ENCODE measurements at regions not wholly inside any gene's neighbourhood (a gene's known extent, or its start where the extent isn't known, plus 50 kb on each side); places are given as distances from the start of the nearest gene placed in this dataset.
"Not testable (repeated sequence)": the region's sequence is repeated elsewhere in the genome, so short reads cannot be mapped to it uniquely, and the experiment has no call there.

GRCh38 chr2:131606366-131606765 is 78.7 kb downstream of the CCDC74A start:
- H3K4me3 ChIP-seq (ENCODE audit: control insufficient read depth in 2 of 3, extremely low read depth in 1 of 3, insufficient read depth in 2 of 3, low read depth in 1 of 3, low read length in 3 of 3); H3K79me2 ChIP-seq (ENCODE audit: control insufficient read depth, insufficient read depth, low read length); H3K27me3 ChIP-seq (ENCODE audit: control insufficient read depth, extremely low read depth, insufficient read depth, low read length); H3K9me1 ChIP-seq (ENCODE audit: control insufficient read depth, extremely low read depth, insufficient read depth, low read length); H3K36me3 ChIP-seq (ENCODE audit: control insufficient read depth in 2 of 2, extremely low read depth in 1 of 2, insufficient read depth in 2 of 2, low read length in 2 of 2); H4K20me1 ChIP-seq (ENCODE audit: control insufficient read depth, extremely low read depth, insufficient read depth, low read length); H3K4me2 ChIP-seq (ENCODE audit: control insufficient read depth, extremely low read depth, insufficient read depth, low read depth, low read length); H3K4me1 ChIP-seq (ENCODE audit: control insufficient read depth, extremely low read depth, insufficient read depth, low read length); H3K27ac ChIP-seq (ENCODE audit: control insufficient read depth, insufficient read depth, low read length); dilution Hi-C loops (cut with MboI; ENCODE audit: extremely low pct_ligation_motif_present, low sequenced_read_pairs); H3K9me3 ChIP-seq (ENCODE audit: control insufficient read depth, low read depth, low read length); H2AFZ ChIP-seq (ENCODE audit: control insufficient read depth, low read length); FAIRE-seq; H3K9ac ChIP-seq (ENCODE audit: control insufficient read depth, extremely low read depth, insufficient read depth, low read length); DNase-seq (ENCODE audit: low read depth, low spot score): not testable (repeated sequence)

- H3K27ac ChIP-seq (ENCODE audit: control insufficient read depth, insufficient read depth, low read length); H4K20me1 ChIP-seq (ENCODE audit: control insufficient read depth, extremely low read depth, insufficient read depth, low read length); H3K9ac ChIP-seq (ENCODE audit: control insufficient read depth, extremely low read depth, insufficient read depth, low read length); H3K9me1 ChIP-seq (ENCODE audit: control insufficient read depth, extremely low read depth, insufficient read depth, low read length); H3K4me1 ChIP-seq (ENCODE audit: control insufficient read depth, extremely low read depth, insufficient read depth, low read length); H3K79me2 ChIP-seq (ENCODE audit: control insufficient read depth, insufficient read depth, low read length); H2AFZ ChIP-seq (ENCODE audit: control insufficient read depth, low read length); H3K27me3 ChIP-seq (ENCODE audit: control insufficient read depth, extremely low read depth, insufficient read depth, low read length); H3K9me3 ChIP-seq (ENCODE audit: control insufficient read depth, low read depth, low read length); dilution Hi-C loops (cut with MboI; ENCODE audit: extremely low pct_ligation_motif_present, low sequenced_read_pairs); H3K4me3 ChIP-seq (ENCODE audit: control insufficient read depth in 2 of 3, extremely low read depth in 1 of 3, insufficient read depth in 2 of 3, low read depth in 1 of 3, low read length in 3 of 3); FAIRE-seq; DNase-seq (ENCODE audit: low read depth, low spot score); H3K36me3 ChIP-seq (ENCODE audit: control insufficient read depth in 2 of 2, extremely low read depth in 1 of 2, insufficient read depth in 2 of 2, low read length in 2 of 2); H3K4me2 ChIP-seq (ENCODE audit: control insufficient read depth, extremely low read depth, insufficient read depth, low read depth, low read length): not testable (repeated sequence)
Measured at GRCh38 chr2:131607056-131607455, 79.4 kb downstream of the CCDC74A start.

- H3K27me3 ChIP-seq (ENCODE audit: control insufficient read depth, extremely low read depth, insufficient read depth, low read length); H3K4me2 ChIP-seq (ENCODE audit: control insufficient read depth, extremely low read depth, insufficient read depth, low read depth, low read length); H3K4me3 ChIP-seq (ENCODE audit: control insufficient read depth in 2 of 3, extremely low read depth in 1 of 3, insufficient read depth in 2 of 3, low read depth in 1 of 3, low read length in 3 of 3); FAIRE-seq; H4K20me1 ChIP-seq (ENCODE audit: control insufficient read depth, extremely low read depth, insufficient read depth, low read length); DNase-seq (ENCODE audit: low read depth, low spot score); H3K9me3 ChIP-seq (ENCODE audit: control insufficient read depth, low read depth, low read length); H3K79me2 ChIP-seq (ENCODE audit: control insufficient read depth, insufficient read depth, low read length); H3K9ac ChIP-seq (ENCODE audit: control insufficient read depth, extremely low read depth, insufficient read depth, low read length); H3K27ac ChIP-seq (ENCODE audit: control insufficient read depth, insufficient read depth, low read length); H3K36me3 ChIP-seq (ENCODE audit: control insufficient read depth in 2 of 2, extremely low read depth in 1 of 2, insufficient read depth in 2 of 2, low read length in 2 of 2); dilution Hi-C loops (cut with MboI; ENCODE audit: extremely low pct_ligation_motif_present, low sequenced_read_pairs); H3K9me1 ChIP-seq (ENCODE audit: control insufficient read depth, extremely low read depth, insufficient read depth, low read length); H2AFZ ChIP-seq (ENCODE audit: control insufficient read depth, low read length); H3K4me1 ChIP-seq (ENCODE audit: control insufficient read depth, extremely low read depth, insufficient read depth, low read length): not testable (repeated sequence)
Measured at GRCh38 chr2:131614539-131614938, 86.9 kb downstream of the CCDC74A start.

- H3K9me1 ChIP-seq (ENCODE audit: control insufficient read depth, extremely low read depth, insufficient read depth, low read length); H3K4me2 ChIP-seq (ENCODE audit: control insufficient read depth, extremely low read depth, insufficient read depth, low read depth, low read length); H3K36me3 ChIP-seq (ENCODE audit: control insufficient read depth in 2 of 2, extremely low read depth in 1 of 2, insufficient read depth in 2 of 2, low read length in 2 of 2); H3K4me1 ChIP-seq (ENCODE audit: control insufficient read depth, extremely low read depth, insufficient read depth, low read length); H3K27me3 ChIP-seq (ENCODE audit: control insufficient read depth, extremely low read depth, insufficient read depth, low read length); H4K20me1 ChIP-seq (ENCODE audit: control insufficient read depth, extremely low read depth, insufficient read depth, low read length); H3K27ac ChIP-seq (ENCODE audit: control insufficient read depth, insufficient read depth, low read length); dilution Hi-C loops (cut with MboI; ENCODE audit: extremely low pct_ligation_motif_present, low sequenced_read_pairs); DNase-seq (ENCODE audit: low read depth, low spot score); H3K4me3 ChIP-seq (ENCODE audit: control insufficient read depth in 2 of 3, extremely low read depth in 1 of 3, insufficient read depth in 2 of 3, low read depth in 1 of 3, low read length in 3 of 3); H3K9me3 ChIP-seq (ENCODE audit: control insufficient read depth, low read depth, low read length); FAIRE-seq; H3K79me2 ChIP-seq (ENCODE audit: control insufficient read depth, insufficient read depth, low read length); H2AFZ ChIP-seq (ENCODE audit: control insufficient read depth, low read length); H3K9ac ChIP-seq (ENCODE audit: control insufficient read depth, extremely low read depth, insufficient read depth, low read length): not testable (repeated sequence)
Measured at GRCh38 chr2:131618320-131618719, 90.6 kb downstream of the CCDC74A start.

GRCh38 chr2:131622874-131623273 is 95.2 kb downstream of the CCDC74A start:
- H3K4me3 ChIP-seq (ENCODE audit: control insufficient read depth in 2 of 3, extremely low read depth in 1 of 3, insufficient read depth in 2 of 3, low read depth in 1 of 3, low read length in 3 of 3); H4K20me1 ChIP-seq (ENCODE audit: control insufficient read depth, extremely low read depth, insufficient read depth, low read length); H3K9me1 ChIP-seq (ENCODE audit: control insufficient read depth, extremely low read depth, insufficient read depth, low read length); dilution Hi-C loops (cut with MboI; ENCODE audit: extremely low pct_ligation_motif_present, low sequenced_read_pairs); FAIRE-seq; H3K27me3 ChIP-seq (ENCODE audit: control insufficient read depth, extremely low read depth, insufficient read depth, low read length); H3K9ac ChIP-seq (ENCODE audit: control insufficient read depth, extremely low read depth, insufficient read depth, low read length); H3K36me3 ChIP-seq (ENCODE audit: control insufficient read depth in 2 of 2, extremely low read depth in 1 of 2, insufficient read depth in 2 of 2, low read length in 2 of 2); H2AFZ ChIP-seq (ENCODE audit: control insufficient read depth, low read length); H3K4me2 ChIP-seq (ENCODE audit: control insufficient read depth, extremely low read depth, insufficient read depth, low read depth, low read length); H3K9me3 ChIP-seq (ENCODE audit: control insufficient read depth, low read depth, low read length); H3K4me1 ChIP-seq (ENCODE audit: control insufficient read depth, extremely low read depth, insufficient read depth, low read length); H3K79me2 ChIP-seq (ENCODE audit: control insufficient read depth, insufficient read depth, low read length); H3K27ac ChIP-seq (ENCODE audit: control insufficient read depth, insufficient read depth, low read length); DNase-seq (ENCODE audit: low read depth, low spot score): not testable (repeated sequence)
